Prostate gland (tissue), 2 donors: ENCODE measurements at regions not wholly inside any gene's neighbourhood (a gene's known extent, or its start where the extent isn't known, plus 50 kb on each side); places are given as distances from the start of the nearest gene placed in this dataset.
"Not testable (repeated sequence)": the region's sequence is repeated elsewhere in the genome, so short reads cannot be mapped to it uniquely, and the experiment has no call there.

Experiments used
- POLR2A ChIP-seq: fragments of 450-650 bp; IDR thresholded peaks from one replicate; pipeline ENCODE4 v1.6.1; 2016; ENCODE audit warnings: antibody characterized with exemption, mild to moderate bottlenecking
- TF ChIP-seq, protein P1 (sequence below), 4 experiments: fragments of 200-600 bp in 2 of 4; fragments of 450-650 bp in 2 of 4; sonication (generic) in 2 of 4; IDR thresholded peaks; 1 replicate in 3 of 4; 2 replicates in 1 of 4; pipeline ENCODE4 v1.5.1; 2016 to 2019; ENCODE audit warnings: antibody characterized with exemption in 4 of 4, mild to moderate bottlenecking in 2 of 4, moderate library complexity in 2 of 4

DNA sequence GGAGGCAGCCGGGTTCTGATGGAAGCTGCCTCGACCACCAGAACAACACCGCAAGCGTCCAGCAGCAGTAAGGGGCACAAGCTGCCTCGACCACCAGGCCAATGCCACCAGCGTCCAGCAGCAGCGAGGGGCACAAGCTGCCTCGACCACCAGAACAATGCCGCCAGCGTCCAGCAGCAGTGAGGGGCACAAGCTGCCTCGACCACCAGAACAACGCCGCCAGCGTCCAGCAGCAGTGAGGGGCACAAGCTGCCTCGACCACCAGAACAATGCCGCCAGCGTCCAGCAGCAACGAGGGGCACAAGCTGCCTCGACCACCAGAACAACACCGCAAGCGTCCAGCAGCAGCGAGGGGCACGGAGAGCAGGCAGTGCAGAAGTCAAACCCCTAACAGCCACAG is 94.9 kb downstream of the TMEM18 start:
- TF ChIP-seq POLR2A, result not testable (repeated sequence)
- TF ChIP-seq, protein P1, sequence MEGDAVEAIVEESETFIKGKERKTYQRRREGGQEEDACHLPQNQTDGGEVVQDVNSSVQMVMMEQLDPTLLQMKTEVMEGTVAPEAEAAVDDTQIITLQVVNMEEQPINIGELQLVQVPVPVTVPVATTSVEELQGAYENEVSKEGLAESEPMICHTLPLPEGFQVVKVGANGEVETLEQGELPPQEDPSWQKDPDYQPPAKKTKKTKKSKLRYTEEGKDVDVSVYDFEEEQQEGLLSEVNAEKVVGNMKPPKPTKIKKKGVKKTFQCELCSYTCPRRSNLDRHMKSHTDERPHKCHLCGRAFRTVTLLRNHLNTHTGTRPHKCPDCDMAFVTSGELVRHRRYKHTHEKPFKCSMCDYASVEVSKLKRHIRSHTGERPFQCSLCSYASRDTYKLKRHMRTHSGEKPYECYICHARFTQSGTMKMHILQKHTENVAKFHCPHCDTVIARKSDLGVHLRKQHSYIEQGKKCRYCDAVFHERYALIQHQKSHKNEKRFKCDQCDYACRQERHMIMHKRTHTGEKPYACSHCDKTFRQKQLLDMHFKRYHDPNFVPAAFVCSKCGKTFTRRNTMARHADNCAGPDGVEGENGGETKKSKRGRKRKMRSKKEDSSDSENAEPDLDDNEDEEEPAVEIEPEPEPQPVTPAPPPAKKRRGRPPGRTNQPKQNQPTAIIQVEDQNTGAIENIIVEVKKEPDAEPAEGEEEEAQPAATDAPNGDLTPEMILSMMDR (IDR thresholded peaks at IDR 0.05), result not testable (repeated sequence)
